H1 (cell line): ENCODE measurements at regions not wholly inside any gene's neighbourhood (a gene's known extent, or its start where the extent isn't known, plus 50 kb on each side); places are given as distances from the start of the nearest gene placed in this dataset.

Experiments
- EP300 ChIP-seq, 2 experiments: IDR thresholded peaks; 1 replicate in 1 of 2; 2 replicates in 1 of 2; pipeline ENCODE4 v1.6.1; 2011 to 2012; ENCODE audit warnings: low read depth in 2 of 2, low read length in 2 of 2, mild to moderate bottlenecking in 2 of 2, borderline replicate concordance in 1 of 2, inconsistent platforms in 1 of 2, moderate library complexity in 1 of 2
- EZH2 ChIP-seq: fragments of 200-600 bp; sonication (generic); IDR thresholded peaks from 2 replicates; pipeline ENCODE4 v1.7.1; 2012; ENCODE audit warnings: low read depth, mild to moderate bottlenecking, moderate library complexity, low read length, inconsistent platforms; ENCODE audit not compliant: severe bottlenecking

DNA sequence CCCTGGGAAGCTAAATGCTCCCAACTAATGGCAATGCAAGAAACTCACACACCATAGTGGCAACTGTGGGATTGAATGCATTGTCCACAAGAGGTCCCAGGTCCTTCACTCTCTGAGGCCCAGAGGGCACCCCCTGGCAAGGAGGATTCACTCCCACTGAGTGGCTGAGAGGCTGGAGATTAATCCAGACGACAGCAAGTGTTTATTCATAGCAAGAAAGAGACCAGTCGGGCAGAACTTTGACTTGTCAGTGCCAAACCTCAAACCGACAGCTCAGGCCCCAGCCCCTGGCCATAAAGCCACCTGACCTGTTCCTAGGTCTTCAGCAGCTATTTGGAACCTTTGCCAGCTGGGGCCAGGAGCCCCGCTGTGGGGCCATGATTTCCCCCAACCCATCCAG lies 54.5 kb upstream of the MPEG1 start:
- TF ChIP-seq EP300 (IDR thresholded peaks at IDR 0.05; ENCODE audit: borderline replicate concordance in 1 of 2, low read depth in 2 of 2, low read length in 2 of 2) = no peak
- TF ChIP-seq EZH2 = no peak
